Epithelial cell of prostate (primary cell): ENCODE measurements at regions not wholly inside any gene's neighbourhood (a gene's known extent, or its start where the extent isn't known, plus 50 kb on each side); places are given as distances from the start of the nearest gene placed in this dataset.
"Not testable (repeated sequence)": the region's sequence is repeated elsewhere in the genome, so short reads cannot be mapped to it uniquely, and the experiment has no call there.

Experiments
- DNase-seq: peaks from one replicate; pipeline ENCODE4 v3.0.0-alpha.2; 2011; ENCODE audit warnings: low read depth, low spot score
- H3K27ac ChIP-seq: fragments of 450-650 bp; 2 replicates; pipeline ENCODE4 v1.5.1; 2017; ENCODE audit warnings: mild to moderate bottlenecking

DNA sequence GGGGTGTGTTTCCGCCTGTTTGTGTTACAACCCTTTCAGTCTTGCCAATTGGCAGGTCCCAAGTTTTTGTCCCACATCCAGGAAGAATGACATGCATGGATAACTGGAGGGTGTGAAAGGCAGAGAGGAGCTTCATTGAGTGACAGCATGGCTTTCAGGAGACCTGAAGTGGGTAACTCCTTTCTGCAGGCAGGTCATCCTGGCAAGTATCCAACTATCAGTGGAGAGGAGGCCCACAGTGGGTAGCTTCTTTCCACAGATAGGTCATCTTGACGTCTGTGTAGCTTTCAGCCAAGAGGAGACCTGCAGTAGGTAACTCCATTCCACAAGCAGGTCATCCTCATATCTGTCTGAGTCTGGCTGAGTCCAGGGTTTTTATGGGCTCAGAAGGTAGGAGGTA lies 1268.8 kb upstream of the CNTN5 start:
- DNase-seq, result no peak
- H3K27ac ChIP-seq, result no peak overlapping the region

DNA sequence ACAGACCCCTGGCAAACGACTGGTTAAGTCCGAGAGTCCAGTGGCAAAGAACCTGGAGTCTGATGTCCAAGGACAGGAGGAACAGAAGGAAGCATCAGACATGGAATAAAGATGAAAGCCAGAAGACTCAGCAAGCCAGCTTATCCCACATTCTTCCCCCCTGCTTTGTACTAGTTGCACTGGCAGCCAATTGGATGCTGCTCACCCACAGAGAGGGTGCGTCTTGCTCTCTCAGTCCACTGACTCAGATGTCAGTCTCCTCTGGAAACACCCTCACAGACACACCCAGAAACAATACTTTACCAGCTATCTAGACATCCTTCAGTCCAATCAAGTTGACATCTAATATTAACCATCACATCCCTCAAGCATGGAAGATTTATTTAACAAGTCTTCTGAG lies 1265.8 kb upstream of the CNTN5 start:
- no peak for DNase-seq
- H3K27ac ChIP-seq, result no peak overlapping the region

DNA sequence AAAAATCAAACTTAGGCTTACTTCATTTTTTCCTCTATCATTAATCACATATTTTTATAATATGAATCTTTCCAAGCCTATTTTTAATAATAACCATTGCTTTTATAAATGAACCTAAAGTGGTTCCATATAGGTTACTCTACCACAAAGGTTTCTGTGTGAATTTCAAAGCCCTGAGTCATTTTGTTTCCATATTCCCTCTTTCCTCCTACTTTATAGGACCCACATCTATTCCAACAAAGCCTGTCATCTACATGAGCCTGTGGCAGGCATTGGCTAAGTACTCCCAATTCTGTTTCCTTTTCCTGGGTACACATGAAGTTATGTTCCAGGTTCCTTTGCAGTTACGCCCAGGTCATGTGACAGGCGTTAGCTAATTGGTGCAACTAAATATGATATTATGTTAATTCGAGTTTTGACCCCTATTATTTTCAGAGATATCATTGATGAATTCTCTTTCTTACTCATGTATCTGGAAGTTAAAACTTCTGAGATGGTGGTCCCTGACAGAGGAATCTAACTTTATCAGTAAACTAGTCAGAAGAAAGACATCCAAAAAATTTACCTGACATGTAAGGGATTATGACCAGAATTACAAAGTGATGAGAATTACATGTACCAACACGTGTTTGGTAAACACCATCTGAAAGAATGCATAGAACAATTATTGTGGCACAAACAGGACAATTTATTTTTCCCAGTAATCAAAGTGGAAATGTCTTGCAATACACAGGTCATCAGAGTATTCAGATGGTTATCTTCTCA lies 1264.0 kb upstream of the CNTN5 start:
- DNase-seq, result no peak
- H3K27ac ChIP-seq, result no peak overlapping the region

DNA sequence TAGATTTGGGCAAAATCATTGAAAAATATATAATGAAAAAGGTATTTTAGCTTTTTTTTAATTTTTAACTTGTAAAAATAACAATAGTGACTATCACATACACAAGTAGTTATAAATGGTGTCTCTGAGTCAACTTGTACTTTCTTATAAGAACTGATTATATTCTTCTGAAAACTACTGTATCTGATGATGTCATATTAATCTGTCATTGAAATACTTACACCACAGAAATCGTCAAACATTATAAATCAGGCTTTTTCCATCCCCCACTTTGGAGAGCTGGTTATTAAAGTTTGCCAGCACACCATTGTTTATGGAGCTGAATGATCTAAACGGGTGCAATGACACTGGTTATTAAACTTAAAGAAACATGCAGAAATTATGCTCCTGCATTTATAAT lies 1259.6 kb upstream of the CNTN5 start:
- no peak for DNase-seq
- no peak overlapping the region for H3K27ac ChIP-seq

DNA sequence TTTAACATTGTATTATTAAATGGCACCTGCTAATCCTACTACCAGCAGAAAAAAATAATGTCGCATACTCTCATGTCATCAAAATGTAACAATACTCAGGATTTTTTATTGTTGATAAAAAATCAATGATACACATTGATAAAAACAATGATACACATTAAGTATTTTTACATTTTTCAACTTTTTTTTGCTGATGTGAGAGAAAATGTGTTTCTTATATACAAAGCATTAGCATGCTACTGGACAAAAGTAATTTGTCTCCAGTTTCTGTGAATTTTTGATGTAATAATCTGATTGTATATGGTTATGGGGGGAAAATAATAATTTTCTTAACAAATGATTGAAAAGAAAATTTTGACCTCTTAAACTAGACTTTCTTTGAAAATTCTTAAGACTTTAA lies 1256.6 kb upstream of the CNTN5 start:
- no peak for DNase-seq
- H3K27ac ChIP-seq, result no peak overlapping the region

DNA sequence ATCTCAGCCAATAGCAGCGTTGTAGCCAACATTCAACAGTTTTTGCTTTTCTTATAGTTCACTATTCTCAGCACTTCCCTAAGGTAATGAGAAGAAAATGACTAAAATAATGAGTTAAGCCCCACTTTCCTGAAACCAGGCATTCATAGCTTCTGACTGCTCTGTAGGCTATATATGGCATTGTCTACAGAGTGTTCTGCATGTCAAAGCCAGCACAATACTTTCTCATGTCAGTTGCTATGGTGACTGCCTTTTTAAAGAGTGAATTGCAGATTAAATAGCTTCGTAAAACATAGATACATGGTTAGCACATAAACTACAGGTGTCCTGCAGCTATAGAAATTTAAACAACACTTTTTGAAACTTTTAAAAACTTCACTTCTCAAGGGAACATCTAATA lies 1256.1 kb upstream of the CNTN5 start:
- DNase-seq, result no peak
- H3K27ac ChIP-seq, result no peak overlapping the region

DNA sequence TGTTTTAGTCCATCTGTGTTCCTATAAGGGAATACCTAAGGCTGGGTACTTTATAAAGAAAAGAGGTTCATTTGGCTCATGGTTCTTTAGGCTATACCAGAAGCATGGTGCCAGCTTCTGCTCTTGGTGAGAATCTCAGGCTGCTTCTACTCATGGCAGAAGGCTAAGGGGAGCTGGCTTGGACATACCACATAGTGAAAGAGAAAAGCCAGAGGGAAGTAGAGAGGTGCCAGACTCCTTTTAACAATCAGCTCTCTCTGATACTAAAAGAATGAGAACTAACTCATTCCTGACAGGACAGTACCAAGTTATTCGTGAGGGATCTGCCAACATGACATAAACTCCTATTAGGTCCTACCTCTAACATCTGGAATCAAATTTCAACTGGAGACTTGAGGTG lies 1250.2 kb upstream of the CNTN5 start:
- DNase-seq, result no peak
- H3K27ac ChIP-seq, result no peak overlapping the region

DNA sequence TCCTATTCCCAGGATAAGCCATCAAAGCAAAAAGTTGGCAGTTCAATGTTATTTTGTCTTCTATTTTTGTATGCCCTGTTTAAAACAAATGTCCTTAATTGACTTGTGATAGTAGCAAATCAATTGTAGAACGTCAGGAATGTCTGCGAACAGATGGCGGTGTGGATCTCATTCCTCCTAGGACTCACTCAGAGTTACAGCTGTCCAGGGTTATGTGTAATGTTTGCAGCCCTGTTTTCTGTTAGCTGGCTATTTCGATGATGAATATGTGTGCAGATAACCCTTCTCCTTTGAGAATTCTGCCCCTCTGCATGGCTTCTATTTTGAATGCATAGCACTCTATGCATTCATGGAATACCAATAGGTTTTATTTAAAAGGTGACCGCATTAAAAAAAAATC lies 1248.0 kb upstream of the CNTN5 start:
- no peak overlapping the region for H3K27ac ChIP-seq
- no peak for DNase-seq

DNA sequence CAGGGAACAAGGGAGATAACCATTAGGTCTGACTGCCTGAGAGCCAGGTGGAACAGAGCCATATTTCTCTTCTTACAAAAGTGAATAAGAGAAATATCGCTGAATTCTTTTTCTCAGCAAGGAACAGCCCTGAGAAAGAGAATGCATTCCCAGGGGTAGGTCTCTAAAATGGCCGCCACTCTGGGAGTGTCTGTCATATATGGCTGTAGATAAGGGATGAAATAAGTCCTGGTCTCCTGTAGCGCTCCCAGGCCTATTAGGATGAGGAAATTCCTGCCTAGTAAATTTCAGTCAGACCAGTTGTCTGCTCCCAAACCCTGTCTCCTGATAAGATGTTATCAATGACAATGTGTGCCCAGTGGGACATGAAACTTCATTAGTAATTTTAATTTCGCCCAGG lies 1236.4 kb upstream of the CNTN5 start:
- DNase-seq, H3K27ac ChIP-seq: not testable (repeated sequence)

DNA sequence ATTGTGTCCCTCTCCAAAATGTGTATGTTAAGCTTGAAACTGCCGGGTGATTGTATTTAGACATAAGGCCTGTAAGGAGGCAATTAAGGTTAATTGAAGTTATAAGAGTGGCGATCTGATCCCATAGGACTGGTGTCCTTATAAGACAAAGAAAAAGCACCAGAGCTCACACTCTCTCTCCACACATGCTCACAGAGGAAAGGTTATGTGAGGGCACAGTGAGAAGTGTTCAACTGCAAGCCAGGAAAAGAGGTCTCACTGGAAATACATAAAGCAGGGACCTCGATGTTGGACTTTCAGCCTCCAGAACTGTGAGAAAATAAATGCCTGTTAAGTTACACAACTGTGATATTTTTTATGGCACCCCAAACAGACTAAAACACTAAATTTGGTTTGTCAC lies 1233.8 kb upstream of the CNTN5 start:
- DNase-seq, result no peak
- no peak overlapping the region for H3K27ac ChIP-seq

DNA sequence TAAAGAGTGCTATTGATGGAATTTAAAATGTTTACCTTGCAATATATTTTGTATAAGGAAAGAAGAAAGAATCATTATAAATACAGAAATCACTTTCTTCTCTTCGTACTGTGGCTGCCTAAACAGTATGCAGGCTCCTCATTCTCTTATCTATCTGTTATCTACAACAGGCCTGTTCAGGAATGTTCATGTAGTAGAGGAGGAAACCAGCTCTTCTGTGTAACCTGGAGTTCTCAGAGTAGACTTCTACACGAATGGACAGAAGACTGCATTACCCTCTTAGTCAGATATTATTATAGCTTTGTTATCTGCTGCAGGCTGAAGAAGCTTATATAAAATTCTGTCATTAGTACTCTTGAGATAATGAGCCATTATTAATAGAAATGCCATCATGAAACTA lies 1225.9 kb upstream of the CNTN5 start:
- H3K27ac ChIP-seq, result no peak overlapping the region
- DNase-seq, result no peak

DNA sequence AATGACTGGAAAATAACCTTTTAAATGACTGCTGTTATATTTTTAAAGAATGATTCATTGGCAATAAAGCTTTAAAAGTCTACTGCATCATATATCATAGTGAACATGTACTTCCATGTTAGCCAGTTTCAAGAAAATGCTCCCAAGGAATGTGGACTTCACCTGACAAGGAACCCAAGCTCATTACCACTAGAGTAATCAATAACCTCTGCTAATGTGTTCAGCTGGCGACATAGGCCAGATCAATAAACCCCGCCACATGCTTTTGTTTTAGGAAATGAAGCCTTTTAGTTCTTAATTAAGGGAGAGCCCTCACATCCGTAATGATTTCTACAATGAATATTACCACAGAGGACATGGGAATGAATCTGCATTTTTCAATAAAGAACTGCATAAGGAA lies 1219.9 kb upstream of the CNTN5 start:
- no peak for DNase-seq
- H3K27ac ChIP-seq, result no peak overlapping the region

DNA sequence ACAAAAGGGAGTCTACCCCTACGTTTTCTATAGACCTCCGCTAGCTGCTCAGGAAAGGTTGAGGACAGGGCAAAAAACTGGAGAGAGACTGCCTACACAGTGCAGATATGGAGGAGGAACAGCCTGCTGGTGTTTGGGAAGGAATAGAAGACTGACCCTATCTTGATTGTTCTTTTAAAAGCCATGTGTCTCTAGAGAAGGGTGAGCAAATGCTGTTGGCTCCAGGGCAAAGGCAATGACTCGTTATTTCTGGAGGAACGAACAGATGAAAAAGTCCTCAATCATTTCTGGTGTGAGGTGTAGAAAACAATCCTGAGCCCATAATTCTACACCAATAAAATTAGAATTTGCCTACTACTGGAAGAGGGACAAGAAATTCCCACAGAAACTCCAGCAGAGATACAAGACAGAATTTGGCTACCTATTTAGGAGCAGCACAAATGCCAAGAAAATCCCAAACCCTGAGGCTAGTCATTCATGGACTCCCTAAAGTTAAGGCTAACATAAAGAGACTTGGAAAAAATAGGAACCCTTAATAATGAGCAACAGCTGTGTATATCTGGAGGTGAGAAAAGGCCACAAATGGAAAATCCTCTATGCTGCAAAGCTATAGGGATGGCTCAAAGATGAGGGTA lies 1206.3 kb upstream of the CNTN5 start:
- H3K27ac ChIP-seq, result no peak overlapping the region
- no peak for DNase-seq

DNA sequence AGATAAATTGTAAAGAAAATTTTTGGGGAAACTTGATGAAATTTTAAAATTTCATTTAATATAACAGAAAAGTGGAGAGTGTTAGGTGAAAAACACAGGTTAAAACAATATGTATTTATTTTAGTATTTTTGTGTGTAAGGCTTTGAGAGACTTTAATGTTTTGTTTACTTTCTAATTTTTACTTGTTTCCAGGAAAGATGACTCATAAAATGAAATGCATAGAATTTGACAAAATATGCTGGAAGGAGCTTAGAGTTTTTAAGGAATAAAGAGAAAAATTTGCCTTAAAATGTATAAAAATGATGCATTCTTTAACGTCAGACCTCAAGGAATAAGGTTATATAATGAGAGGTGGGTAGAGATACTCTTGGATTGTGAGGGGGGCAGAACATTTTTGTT lies 1205.1 kb upstream of the CNTN5 start:
- no peak for DNase-seq
- H3K27ac ChIP-seq, result no peak overlapping the region

DNA sequence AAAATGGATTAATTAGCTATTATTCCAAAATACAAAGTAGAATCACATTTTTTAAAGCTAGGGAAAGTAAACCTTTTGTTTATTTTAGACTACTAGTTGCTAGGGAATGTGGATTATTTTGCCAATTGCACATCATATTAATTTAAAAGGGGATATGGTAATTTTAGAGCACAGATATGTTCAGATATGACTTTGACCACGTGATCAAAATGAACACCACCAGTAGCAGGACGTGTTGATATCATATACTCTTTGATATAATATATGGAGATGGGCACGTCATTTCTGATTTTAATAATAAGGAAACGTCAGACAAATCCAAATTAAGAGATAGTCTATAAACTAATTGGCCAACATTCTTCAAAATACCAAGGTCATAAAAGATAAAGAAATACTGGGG lies 1188.3 kb upstream of the CNTN5 start:
- no peak overlapping the region for H3K27ac ChIP-seq
- DNase-seq, result no peak

DNA sequence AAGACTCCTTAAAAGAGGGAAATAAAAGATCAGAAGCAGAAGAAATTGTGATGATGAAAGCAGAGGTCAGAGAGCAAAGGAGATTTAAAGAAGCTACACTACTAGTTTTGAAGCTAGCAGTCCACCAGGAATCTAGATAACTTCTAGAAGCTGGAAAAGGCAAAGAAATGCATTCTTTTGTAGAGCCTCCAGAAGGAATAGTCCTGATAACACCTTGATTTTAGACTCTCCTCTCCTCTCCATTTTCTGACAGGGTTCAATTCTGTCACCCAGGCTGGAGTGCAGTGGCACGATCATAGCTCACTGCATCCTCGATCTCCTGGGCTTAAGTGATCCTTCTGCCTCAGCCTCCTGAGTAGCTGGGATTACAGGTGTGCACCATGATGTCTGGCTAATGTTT lies 1187.3 kb upstream of the CNTN5 start:
- no peak for DNase-seq
- no peak overlapping the region for H3K27ac ChIP-seq

DNA sequence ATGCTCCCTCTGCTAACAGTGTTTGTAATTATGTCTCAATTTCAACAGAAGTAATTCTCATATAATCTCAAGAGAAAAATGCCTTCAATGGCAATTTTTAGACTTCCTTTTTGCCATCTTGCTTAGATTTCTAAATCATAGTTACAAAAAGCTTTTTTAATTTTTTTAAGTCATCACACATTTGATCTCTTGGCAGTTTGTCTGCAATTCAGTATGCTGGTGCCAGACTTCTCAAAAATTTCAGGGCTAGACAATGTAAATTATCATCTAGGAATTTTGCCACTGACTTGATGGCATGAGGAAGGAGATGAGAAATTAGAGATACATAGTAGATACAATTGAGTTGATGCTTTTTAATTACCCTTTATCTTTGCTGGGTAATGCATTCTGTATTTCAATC lies 1176.7 kb upstream of the CNTN5 start:
- no peak overlapping the region for H3K27ac ChIP-seq
- no peak for DNase-seq

DNA sequence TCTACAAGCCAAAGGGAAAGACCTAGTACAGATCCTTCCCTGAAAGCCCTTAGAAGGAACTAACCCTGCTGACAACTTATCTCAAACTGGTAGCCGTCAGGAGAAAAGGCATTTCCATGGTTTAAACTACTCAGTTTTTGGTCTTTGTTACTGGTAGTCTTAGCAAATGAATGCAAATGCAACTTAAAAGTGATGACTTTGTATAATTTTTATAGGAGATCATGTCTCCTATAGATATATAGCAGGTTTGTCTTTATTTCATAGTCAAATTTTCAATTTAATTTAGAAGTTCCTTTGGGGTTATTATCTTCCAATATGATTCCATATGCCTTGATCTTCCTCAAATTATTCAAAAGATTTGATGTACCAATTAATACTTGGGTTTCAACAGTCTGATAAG lies 1173.0 kb upstream of the CNTN5 start:
- no peak overlapping the region for H3K27ac ChIP-seq
- DNase-seq, result no peak

DNA sequence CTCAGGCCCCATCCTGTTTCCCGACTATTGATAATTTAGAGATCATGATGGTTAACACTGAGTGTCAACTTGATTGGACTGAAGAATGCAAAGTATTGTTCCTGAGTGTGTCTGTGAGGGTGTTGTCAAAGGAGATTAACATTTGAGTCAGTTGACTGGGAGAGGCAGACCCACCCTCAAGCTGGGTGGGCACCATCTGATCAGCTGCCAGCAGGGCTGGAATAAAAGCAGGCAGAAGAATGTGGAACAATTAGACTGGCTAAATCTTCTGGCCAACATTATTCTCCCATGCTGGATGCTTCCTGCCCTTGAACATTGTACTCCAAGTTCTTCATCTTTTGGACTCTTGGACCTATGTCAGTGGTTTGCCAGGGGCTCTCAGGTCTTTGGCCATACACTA lies 1170.0 kb upstream of the CNTN5 start:
- DNase-seq, result no peak
- H3K27ac ChIP-seq, result no peak overlapping the region

DNA sequence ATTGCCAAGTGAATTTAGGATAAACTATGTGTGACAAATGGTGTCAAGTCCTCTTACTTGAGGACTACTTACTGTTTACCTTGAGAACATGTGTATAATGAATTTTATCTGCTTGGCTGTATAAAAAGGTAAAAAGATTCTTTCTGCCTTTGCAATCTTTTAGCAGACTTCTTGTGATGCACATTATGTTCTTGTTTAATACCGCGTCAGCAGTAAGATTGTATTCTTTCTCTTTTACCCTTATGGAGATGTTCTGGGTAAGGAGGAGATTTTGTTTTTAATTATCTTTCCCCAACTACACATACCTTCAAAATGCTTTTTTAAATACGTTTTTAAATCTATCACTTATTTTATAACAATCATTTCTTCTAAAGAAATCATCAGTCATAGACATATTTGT lies 1166.4 kb upstream of the CNTN5 start:
- DNase-seq, result no peak

DNA sequence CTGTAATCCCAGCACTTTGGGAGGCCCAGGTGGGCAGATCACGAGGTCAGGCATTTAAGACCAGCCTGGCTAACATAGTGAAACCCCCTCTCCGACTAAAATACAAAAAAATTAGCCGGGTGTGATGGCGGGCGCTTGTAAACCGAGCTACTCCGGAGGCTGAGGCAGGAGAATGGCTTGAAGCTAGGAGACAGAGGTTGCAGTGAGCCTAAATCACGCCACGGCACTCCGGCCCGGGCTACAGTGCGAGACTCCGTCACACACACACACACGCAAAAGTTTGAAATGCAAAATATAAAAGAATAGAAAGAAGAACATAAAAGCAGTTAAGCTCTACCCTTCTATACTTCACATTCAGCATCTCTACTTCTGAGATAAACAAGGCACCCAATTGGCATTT lies 1165.9 kb upstream of the CNTN5 start:
- no peak overlapping the region for H3K27ac ChIP-seq
- no peak for DNase-seq

More for the DNA sequence above, 1166.4 kb upstream of the CNTN5 start:
- no peak overlapping the region for H3K27ac ChIP-seq

DNA sequence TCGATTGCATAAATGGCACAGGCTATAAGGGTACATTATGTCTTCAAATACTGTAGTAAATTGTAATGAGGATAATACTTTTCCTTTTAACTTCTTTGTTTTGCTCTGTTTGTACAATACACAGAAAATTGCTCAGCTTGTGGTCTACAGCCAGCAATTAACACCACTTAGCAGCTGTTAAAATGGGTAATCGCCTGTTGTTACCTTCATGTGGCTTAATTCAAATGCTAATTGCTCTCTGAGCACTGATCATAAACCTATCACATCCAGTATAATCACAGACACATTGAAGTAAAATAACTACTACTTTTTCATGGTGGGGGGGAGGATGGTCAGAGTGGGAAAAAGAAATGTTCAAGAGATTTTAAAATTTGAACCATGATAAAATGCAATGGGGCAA lies 1164.1 kb upstream of the CNTN5 start:
- no peak for DNase-seq

More for the DNA sequence above, 1164.1 kb upstream of the CNTN5 start:
- H3K27ac ChIP-seq, result no peak overlapping the region
